Type B pancreatic cell (in vitro differentiated cells): ENCODE measurements at regions not wholly inside any gene's neighbourhood (a gene's known extent, or its start where the extent isn't known, plus 50 kb on each side); places are given as distances from the start of the nearest gene placed in this dataset.

Experiments
- DNase-seq: peaks from one replicate; pipeline ENCODE4 v3.0.0; 2021; ENCODE audit warnings: mixed read lengths; ENCODE audit not compliant: unreplicated experiment; ENCODE audit errors: extremely low spot score
- H3K27ac Mint-ChIP-seq: 2 replicates; pipeline ENCODE4 v1.8.0; 2021; ENCODE audit warnings: mild to moderate bottlenecking, mixed read lengths
- H3K27me3 Mint-ChIP-seq: 2 replicates; pipeline ENCODE4 v1.8.0; 2021; ENCODE audit warnings: mixed read lengths
- H3K36me3 Mint-ChIP-seq: 2 replicates; pipeline ENCODE4 v1.8.0; 2021; ENCODE audit warnings: mixed read lengths
- H3K4me1 Mint-ChIP-seq: one replicate; pipeline ENCODE4 v1.8.0; 2021; ENCODE audit warnings: mixed read lengths; ENCODE audit not compliant: unreplicated experiment
- H3K4me3 Mint-ChIP-seq: 2 replicates; pipeline ENCODE4 v1.8.0; 2021; ENCODE audit warnings: mild to moderate bottlenecking, mixed read lengths
- H3K9me3 Mint-ChIP-seq: 2 replicates; pipeline ENCODE4 v1.8.0; 2021; ENCODE audit warnings: mixed read lengths
- CTCF ChIP-seq: fragments of 200-600 bp; sonication (generic); conservative IDR thresholded peaks from 2 replicates; pipeline ENCODE4 v1.5.0; 2021; ENCODE audit warnings: antibody characterized with exemption, mild to moderate bottlenecking

GRCh38 chr2:145431181-145431951 lies 911.4 kb upstream of the ZEB2 start:
- no peak overlapping the region for H3K27ac Mint-ChIP-seq
- H3K36me3 Mint-ChIP-seq, result no peaks in the 10 kb centered on the region
- no peak for DNase-seq
- no peak overlapping the region for H3K4me3 Mint-ChIP-seq
- peaks cover 15% of the 10 kb centered on the region for H3K4me1 Mint-ChIP-seq
- peak; percentile 41 for TF ChIP-seq CTCF
- H3K27me3 Mint-ChIP-seq, result peaks cover 28% of the 10 kb centered on the region
- H3K9me3 Mint-ChIP-seq, result no peaks in the 10 kb centered on the region

GRCh38 chr2:145423809-145424208 lies 903.9 kb upstream of the ZEB2 start:
- TF ChIP-seq CTCF, result no peak
- Mint-ChIP-seq H3K36me3 (no peaks in the 10 kb centered on the region), H3K27me3 (peaks cover 3% of the 10 kb centered on the region), H3K27ac (no peak overlapping the region), H3K4me3 (no peak overlapping the region), H3K4me1 (no peaks in the 10 kb centered on the region), H3K9me3 (peaks cover 19% of the 10 kb centered on the region)
- no peak for DNase-seq

- no peak for TF ChIP-seq CTCF
- no peak for DNase-seq
- no peak overlapping the region for H3K4me3 Mint-ChIP-seq
Observed at GRCh38 chr2:145422576-145422975, 902.7 kb upstream of the ZEB2 start.

GRCh38 chr2:145421841-145422240 lies 901.9 kb upstream of the ZEB2 start:
- no peak overlapping the region for H3K4me3 Mint-ChIP-seq
- no peak for TF ChIP-seq CTCF
- H3K27ac Mint-ChIP-seq, result no peak overlapping the region
- DNase-seq, result no peak
- no peaks in the 10 kb centered on the region for H3K4me1 Mint-ChIP-seq
- peaks cover 6% of the 10 kb centered on the region for H3K27me3 Mint-ChIP-seq
- H3K36me3 Mint-ChIP-seq, result no peaks in the 10 kb centered on the region
- peaks cover 19% of the 10 kb centered on the region for H3K9me3 Mint-ChIP-seq

More at GRCh38 chr2:145422576-145422975, 902.7 kb upstream of the ZEB2 start:
- Mint-ChIP-seq H3K27me3 (peaks cover 6% of the 10 kb centered on the region), H3K27ac (no peak overlapping the region), H3K36me3 (no peaks in the 10 kb centered on the region), H3K4me1 (no peaks in the 10 kb centered on the region), H3K9me3 (peaks cover 19% of the 10 kb centered on the region)

- peaks cover 22% of the 10 kb centered on the region for H3K27me3 Mint-ChIP-seq
- no peak overlapping the region for H3K4me3 Mint-ChIP-seq
- H3K27ac Mint-ChIP-seq, result no peak overlapping the region
- H3K36me3 Mint-ChIP-seq, result no peaks in the 10 kb centered on the region
- H3K9me3 Mint-ChIP-seq, result peaks cover 20% of the 10 kb centered on the region
- no peak for TF ChIP-seq CTCF
- DNase-seq, result no peak
- H3K4me1 Mint-ChIP-seq, result no peaks in the 10 kb centered on the region
Observed at GRCh38 chr2:145416640-145417039, 896.7 kb upstream of the ZEB2 start.
